A673 (cell line): ENCODE measurements at regions not wholly inside any gene's neighbourhood (a gene's known extent, or its start where the extent isn't known, plus 50 kb on each side); places are given as distances from the start of the nearest gene placed in this dataset.

ENCODE experiments used
- BruUV-seq: library from RNA; stranded (reverse); fragments of 400-500 nt; replicated peaks from 2 replicates; lab custom pipeline; 2021; lab: Mats Ljungman, UMichigan
- CTCF ChIA-PET: fragments of 300-600 bp; sonication (Branson Sonifier 250); formaldehyde crosslinking; loops from one replicate; lab custom pipeline; 2022; ENCODE audit warnings: antibody characterized with exemption; lab: Charles Lee
- POLR2A ChIA-PET: fragments of 300-600 bp; sonication (Branson Sonifier 250); formaldehyde crosslinking; loops from one replicate; lab custom pipeline; 2022; ENCODE audit warnings: antibody characterized with exemption; ENCODE audit not compliant: low non-redundant PET; lab: Charles Lee
- DNase-seq: peaks from one replicate; pipeline ENCODE4 v3.0.0-alpha.2; 2015; ENCODE audit warnings: low spot score
- H3K27ac ChIP-seq: fragments of 200-600 bp; sonication (generic); 2 replicates; pipeline ENCODE4 v1.5.1; 2016; ENCODE audit warnings: mixed run types, low read depth, mild to moderate bottlenecking, mixed read lengths, antibody characterized with exemption, low read length; ENCODE audit not compliant: poor library complexity, severe bottlenecking
- H3K27me3 ChIP-seq: fragments of 200-600 bp; sonication (generic); replicated peaks from 2 replicates; pipeline ENCODE4 v1.6.1; 2017; ENCODE audit warnings: mixed run types, low read depth, mild to moderate bottlenecking, mixed read lengths, antibody characterized with exemption, low read length; ENCODE audit not compliant: insufficient read depth, poor library complexity
- H3K36me3 ChIP-seq: fragments of 200-600 bp; sonication (generic); 2 replicates; pipeline ENCODE4 v1.6.1; 2016; ENCODE audit warnings: mixed run types, mild to moderate bottlenecking, mixed read lengths, antibody characterized with exemption, low read length; ENCODE audit not compliant: insufficient read depth, poor library complexity, severe bottlenecking
- H3K4me1 ChIP-seq: fragments of 200-600 bp; sonication (generic); 2 replicates; pipeline ENCODE4 v1.6.1; 2017; ENCODE audit warnings: mixed run types, mild to moderate bottlenecking, mixed read lengths, antibody characterized with exemption, low read length; ENCODE audit not compliant: insufficient read depth, poor library complexity, severe bottlenecking
- H3K4me3 ChIP-seq: fragments of 200-600 bp; sonication (generic); 2 replicates; pipeline ENCODE4 v1.5.1; 2016; ENCODE audit warnings: low read depth, mixed run types, mild to moderate bottlenecking, mixed read lengths, low read length; ENCODE audit not compliant: poor library complexity, severe bottlenecking
- H3K9me3 ChIP-seq: fragments of 200-600 bp; sonication (generic); 2 replicates; pipeline ENCODE4 v1.6.1; 2016; ENCODE audit warnings: mixed run types, low read depth, mild to moderate bottlenecking, mixed read lengths, antibody characterized with exemption, low read length; ENCODE audit not compliant: poor library complexity, severe bottlenecking
- CTCF ChIP-seq: fragments of 300-800, 200-600 bp; sonication (generic); conservative IDR thresholded peaks from 2 replicates; pipeline ENCODE4 v1.5.1; 2017; ENCODE audit warnings: low read depth, mild to moderate bottlenecking, antibody characterized with exemption, low read length, moderate library complexity, mixed read lengths
- EZH2 ChIP-seq: fragments of 200-600 bp; sonication (generic); IDR thresholded peaks from 2 replicates; pipeline ENCODE4 v1.6.1; 2017; ENCODE audit warnings: borderline replicate concordance, low read depth, mild to moderate bottlenecking, mixed read lengths, antibody characterized with exemption, low read length; ENCODE audit not compliant: poor library complexity, severe bottlenecking
- intact Hi-C: fragments of 100-400 bp; cut with micrococcal nuclease; formaldehyde crosslinking; loops from one replicate; pipeline ENCODE4 v1.10.0; 2022; ENCODE audit not compliant: unreplicated experiment

DNA sequence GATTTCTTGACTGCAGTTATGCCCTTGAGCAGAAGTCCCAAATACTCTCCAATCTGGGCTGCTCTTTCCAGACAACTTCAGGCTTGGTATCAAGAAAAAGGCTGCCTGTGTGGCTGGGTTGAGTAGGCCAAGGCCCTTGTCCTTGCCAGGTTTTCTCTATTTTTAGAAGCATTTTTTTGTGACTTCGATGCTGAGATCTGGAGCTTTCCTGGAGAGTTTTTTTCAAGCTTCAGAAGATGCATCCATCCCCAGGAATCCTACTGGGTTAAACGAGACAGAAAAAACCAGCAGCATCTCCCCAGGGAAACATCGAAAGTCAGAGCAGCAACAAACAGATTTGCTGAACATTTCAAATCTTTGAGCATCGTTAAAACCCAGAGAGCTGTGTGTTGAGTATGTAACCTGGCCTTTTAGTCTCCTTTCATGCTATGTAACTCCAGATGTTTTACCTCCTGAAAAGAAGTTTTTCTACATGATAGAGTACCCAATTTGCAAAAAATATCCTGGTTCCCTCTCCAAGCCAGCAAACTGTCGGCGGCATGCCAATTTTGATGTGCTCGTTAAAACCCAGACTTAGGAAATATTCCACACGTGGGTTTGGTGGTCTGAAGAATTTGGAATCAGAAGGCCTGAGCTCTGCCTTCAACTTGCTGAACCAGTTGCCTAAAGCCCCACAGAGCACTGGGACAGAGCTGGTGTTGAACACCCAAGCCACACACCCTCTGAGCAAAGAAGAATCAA lies 98.1 kb upstream of the ALDH1B1 start:
- ChIA-PET POLR2A (no interaction called here), CTCF (interaction anchor here (0.5 kb wide), 1 partner anchor 551 kb away, joined by 5 read pairs; no protein-coding TSS in a partner anchor)
- no peaks in the 10 kb centered on the region for H3K27me3 ChIP-seq
- TF ChIP-seq CTCF (no peak), EZH2 (no peak)
- DNase-seq: no peak
- H3K27ac ChIP-seq: no peak overlapping the region
- H3K36me3 ChIP-seq: no peaks in the 10 kb centered on the region
- intact Hi-C loops: loop anchor here (10.0 kb wide), 1 partner anchor 50 kb away; no protein-coding TSS in a partner anchor
- no peaks in the 10 kb centered on the region for H3K4me1 ChIP-seq
- H3K4me3 ChIP-seq: no peak overlapping the region
- no peaks in the 10 kb centered on the region for H3K9me3 ChIP-seq
- no TSS peak for BruUV-seq

DNA sequence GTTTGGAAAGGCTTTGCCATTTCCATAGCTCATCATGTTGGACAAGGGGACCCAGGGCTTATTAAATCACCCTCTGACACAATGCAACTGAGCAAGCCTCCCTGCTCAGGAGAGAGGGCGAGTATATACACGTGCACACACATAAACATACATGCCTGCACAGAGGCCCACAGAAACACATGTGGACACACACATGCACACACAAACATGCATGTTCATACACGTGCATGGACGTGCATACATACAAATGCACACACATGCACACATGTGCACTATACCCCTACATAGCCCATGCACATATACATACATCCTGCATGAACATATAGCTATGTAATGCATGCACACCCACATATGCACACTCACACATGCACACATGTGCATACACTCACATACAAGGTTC lies 99.5 kb upstream of the ALDH1B1 start:
- H3K4me3 ChIP-seq: no peak overlapping the region
- intact Hi-C loops: loop anchor here (10.0 kb wide), 1 partner anchor 48 kb away; no protein-coding TSS in a partner anchor
- no peaks in the 10 kb centered on the region for H3K4me1 ChIP-seq
- H3K27ac ChIP-seq: no peak overlapping the region
- POLR2A ChIA-PET: no interaction called here
- no peaks in the 10 kb centered on the region for H3K27me3 ChIP-seq
- no TSS peak for BruUV-seq
- DNase-seq: no peak
- H3K36me3 ChIP-seq: no peaks in the 10 kb centered on the region
- CTCF ChIA-PET: no interaction called here
- TF ChIP-seq CTCF (no peak), EZH2 (no peak)
- no peaks in the 10 kb centered on the region for H3K9me3 ChIP-seq

DNA sequence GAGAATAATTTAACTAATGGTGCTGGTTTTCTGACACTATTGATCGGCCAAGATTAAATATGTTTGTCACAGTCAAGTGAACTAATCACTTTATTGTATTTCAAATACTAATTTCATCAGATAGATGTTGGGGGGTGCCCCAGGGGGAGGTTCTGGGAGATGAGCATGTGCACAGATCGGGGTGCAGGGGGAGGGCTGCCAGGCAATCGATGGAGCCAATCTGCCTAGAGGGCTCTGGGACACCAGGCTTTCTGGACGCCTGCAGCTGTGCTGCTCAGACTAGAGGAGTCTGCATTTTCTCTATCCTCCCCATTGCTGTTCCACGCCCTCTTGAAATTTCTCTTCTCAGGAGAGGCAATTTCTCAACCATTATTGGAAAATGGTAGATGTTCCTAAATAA lies 100.0 kb upstream of the ALDH1B1 start:
- ChIA-PET CTCF (no interaction called here), POLR2A (no interaction called here)
- H3K36me3 ChIP-seq: no peaks in the 10 kb centered on the region
- BruUV-seq: no TSS peak
- no peak for DNase-seq
- no peaks in the 10 kb centered on the region for H3K4me1 ChIP-seq
- no peak overlapping the region for H3K27ac ChIP-seq
- H3K4me3 ChIP-seq: no peak overlapping the region
- no peaks in the 10 kb centered on the region for H3K27me3 ChIP-seq
- intact Hi-C loops: loop anchor here (10.0 kb wide), 1 partner anchor 48 kb away; no protein-coding TSS in a partner anchor
- H3K9me3 ChIP-seq: no peaks in the 10 kb centered on the region
- TF ChIP-seq CTCF (no peak), EZH2 (no peak)
